Central memory CD4-positive, alpha-beta T cell (primary cell): ENCODE measurements at regions not wholly inside any gene's neighbourhood (a gene's known extent, or its start where the extent isn't known, plus 50 kb on each side); places are given as distances from the start of the nearest gene placed in this dataset.

Experiments used
- DNase-seq: peaks from one replicate; pipeline ENCODE4 v3.0.0; 2022

DNA sequence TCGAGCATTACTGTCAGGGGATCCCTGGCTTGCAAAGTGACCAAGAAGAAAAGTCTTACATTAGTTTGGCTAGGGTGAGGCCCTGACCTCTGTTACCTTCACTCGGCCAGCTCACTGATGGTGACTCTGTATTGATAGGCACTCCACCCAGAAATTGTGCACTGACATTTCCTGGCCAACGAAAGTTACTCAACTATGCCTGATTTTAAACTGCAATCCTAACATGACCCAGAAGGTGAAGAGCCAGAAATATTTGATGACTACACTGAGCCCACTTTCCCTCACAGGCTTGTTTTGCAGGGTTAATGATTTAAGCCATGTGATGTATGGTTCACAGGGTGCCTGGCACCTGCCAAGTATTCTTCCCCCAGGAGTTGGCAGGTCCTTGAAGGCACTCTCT is 208.2 kb upstream of the MAF start:
- no peak for DNase-seq

- DNase-seq = no peak
These were observed 206.2 kb upstream of the MAF start for GRCh38 chr16:79806757-79807156.

DNA sequence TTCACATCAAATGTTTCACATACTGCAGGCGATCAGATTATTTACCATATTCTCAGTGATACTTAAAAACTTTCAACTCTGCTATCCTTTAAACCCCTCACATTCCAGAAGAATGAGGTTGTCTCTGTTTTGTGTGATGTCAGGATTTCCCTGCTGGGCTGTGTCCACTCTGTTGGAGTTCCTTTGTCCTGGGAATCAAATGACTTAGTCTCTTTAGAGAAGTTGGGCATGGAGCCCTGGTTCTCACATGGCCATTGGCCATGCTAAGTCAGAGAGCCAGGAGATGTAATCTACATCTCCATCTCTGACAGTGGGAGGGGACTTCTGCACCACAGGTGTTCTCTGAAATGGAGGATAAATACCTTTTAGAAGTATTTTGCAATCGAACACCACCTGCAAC is 205.1 kb upstream of the MAF start:
- DNase-seq = no peak

- DNase-seq = no peak
These were observed 201.1 kb upstream of the MAF start for GRCh38 chr16:79801646-79802045.

DNA sequence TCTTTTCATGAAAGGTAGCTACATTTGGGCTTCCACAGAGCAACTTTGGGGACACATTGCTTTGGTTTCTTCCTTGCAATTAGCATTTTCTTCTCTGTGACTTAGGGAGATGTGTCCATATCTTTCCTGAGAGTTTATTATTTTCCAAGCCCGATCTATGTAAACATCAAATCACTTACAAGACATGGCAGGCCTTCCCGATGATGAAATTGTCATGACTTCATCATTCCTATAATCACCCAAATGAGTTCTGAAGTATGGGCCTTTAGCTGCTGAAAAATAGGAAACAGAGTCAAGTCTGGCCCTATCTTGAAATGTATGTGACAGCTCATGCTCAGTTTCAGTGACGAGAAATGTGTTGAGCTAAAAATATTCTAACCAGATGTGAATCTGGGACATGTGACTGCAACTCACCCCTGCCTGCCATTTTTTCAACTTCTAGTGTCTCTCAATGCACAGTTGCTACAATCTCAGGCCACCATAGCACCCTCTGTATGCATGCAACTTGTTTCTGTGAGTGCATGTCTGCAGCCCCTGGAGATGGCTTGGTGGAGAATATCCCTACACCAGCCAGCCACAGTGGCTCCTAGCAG is 199.6 kb upstream of the MAF start:
- DNase-seq = no peak

DNA sequence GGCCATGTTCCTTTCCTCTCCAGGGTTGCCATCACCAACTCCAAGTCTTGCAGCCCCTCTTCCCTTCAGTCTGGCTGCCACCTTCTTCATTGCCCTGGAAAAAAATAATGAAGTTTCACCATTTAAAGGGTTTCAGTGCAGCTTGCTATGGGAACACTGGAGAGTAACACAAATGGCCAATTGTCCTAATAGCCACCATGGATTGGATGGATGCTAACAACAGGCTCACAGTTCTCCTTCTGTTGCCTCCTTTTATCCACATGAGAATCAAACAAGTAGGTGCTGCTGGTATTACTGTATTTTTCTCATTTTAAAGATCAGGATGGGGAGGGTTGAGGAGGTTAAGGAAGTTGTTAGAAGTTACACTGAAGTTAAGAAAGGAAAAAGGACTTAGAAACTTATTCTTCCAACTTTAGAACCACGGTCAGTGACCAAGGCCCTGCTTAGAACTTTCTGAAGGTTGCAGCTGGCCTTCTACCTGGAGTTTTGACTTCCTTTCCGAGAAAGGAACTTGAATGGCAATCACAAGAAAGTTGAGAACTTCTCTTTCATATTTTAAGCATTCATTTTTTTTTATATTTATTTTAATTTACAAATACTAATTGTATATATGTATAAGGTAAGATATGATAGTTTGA is 198.0 kb upstream of the MAF start:
- no peak for DNase-seq

DNA sequence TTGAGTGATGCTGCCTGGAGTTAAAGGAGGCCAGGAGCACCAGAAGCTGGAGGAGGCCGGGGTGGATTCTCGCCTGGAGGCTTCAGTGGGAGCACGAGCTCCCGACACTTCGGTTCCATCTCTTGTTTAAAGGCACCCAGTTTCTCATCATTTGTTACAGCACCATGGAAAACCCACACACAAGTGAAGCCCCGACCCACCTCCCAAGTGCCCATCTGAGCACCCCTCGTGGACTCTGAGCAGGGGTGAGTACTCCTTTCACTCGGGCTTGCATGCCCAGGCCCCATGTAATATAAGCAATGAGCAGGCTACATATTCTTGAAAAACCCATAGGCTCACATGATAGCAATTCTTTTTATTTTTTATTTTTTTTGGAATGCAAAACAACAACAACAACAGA is 196.9 kb upstream of the MAF start:
- DNase-seq = no peak

- no peak for DNase-seq
These were observed 195.0 kb upstream of the MAF start for GRCh38 chr16:79795556-79795955.

- DNase-seq = no peak
These were observed 194.4 kb upstream of the MAF start for GRCh38 chr16:79794941-79795340.

GRCh38 chr16:79792664-79793351 is 192.3 kb upstream of the MAF start:
- DNase-seq = no peak

- no peak for DNase-seq
These were observed 191.5 kb upstream of the MAF start for GRCh38 chr16:79792076-79792475.

- DNase-seq = no peak
These were observed 190.3 kb upstream of the MAF start for GRCh38 chr16:79790854-79791253.

- no peak for DNase-seq
These were observed 188.4 kb upstream of the MAF start for GRCh38 chr16:79788949-79789348.

GRCh38 chr16:79786389-79786788 is 185.9 kb upstream of the MAF start:
- no peak for DNase-seq

- no peak for DNase-seq
These were observed 183.5 kb upstream of the MAF start for GRCh38 chr16:79784007-79784406.

DNA sequence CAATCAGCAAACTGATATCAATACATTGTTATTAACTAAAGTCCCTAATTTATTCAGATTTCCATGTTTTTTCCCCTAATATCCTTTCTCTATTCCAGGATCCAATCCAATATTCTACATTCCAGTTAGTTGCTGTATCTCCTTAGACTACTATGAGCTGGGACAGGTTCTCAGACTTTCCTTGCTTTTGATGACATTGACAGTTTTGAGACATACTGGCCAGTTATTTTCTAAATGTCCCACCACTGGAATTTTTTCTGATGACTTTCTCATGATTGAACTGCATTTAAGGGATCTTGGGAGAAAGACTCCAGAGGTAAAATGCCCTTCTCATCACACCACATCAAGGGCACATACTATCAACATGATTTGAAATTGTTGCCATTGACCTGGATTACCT is 177.1 kb upstream of the MAF start:
- DNase-seq = no peak

GRCh38 chr16:79776243-79776847 is 175.8 kb upstream of the MAF start:
- DNase-seq = no peak

DNA sequence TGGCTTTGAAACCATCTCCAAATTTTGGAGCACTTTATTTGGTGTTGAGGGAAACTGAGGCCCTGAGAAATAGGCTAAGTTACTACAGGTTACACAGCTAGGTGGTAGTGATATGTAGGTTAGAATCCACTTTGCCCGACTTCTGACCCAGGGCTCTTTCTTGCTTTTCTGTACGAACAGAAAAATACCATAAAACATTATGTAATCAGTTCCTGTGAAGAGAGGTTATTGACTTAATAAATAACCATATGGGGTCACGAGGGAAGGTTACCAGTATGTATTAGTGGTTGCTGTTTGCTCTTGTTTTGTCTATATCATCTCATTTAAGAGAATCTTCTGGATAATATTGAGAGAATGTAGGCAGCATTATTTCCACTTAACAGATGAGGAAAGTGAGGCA is 172.2 kb upstream of the MAF start:
- no peak for DNase-seq

- no peak for DNase-seq
These were observed 171.5 kb upstream of the MAF start for GRCh38 chr16:79772048-79772447.

- DNase-seq = peak; percentile 66
These were observed 169.9 kb upstream of the MAF start for GRCh38 chr16:79770244-79771064.

DNA sequence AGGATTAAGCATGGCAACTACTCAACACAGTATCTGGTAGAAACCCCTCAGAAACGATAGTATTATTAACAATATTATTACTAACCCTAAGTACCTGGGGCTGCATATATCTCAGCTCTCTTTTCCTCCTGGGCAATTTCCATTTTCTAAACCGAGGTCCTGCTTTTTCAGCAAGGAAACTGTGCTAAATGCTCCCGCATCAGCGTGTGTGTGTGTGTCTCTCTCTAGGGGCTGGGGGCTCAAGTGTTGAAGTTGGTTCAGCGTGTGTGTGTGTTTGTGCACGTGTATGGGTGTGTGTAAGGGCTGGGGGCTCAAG is 169.3 kb upstream of the MAF start:
- DNase-seq = no peak

GRCh38 chr16:79769270-79769927 is 168.9 kb upstream of the MAF start:
- DNase-seq = no peak
